WTC11 (cell line): ENCODE measurements at regions not wholly inside any gene's neighbourhood (a gene's known extent, or its start where the extent isn't known, plus 50 kb on each side); places are given as distances from the start of the nearest gene placed in this dataset.

Experiments
- ATAC-seq: fragments of 200-7000 bp; cut with Tn5 transposase; 2 replicates; pipeline ENCODE4 v1.10.0; 2021; ENCODE audit warnings: mild to moderate bottlenecking, moderate library complexity
- CTCF ChIA-PET: fragments of 300-600 bp; sonication (Branson Sonifier 250); formaldehyde crosslinking; loops from one replicate; lab custom pipeline; 2021; ENCODE audit warnings: antibody characterized with exemption; lab: Charles Lee
- POLR2A ChIA-PET: fragments of 350-600 bp; sonication (Branson Sonifier 250); formaldehyde crosslinking; loops from one replicate; lab custom pipeline; 2021; ENCODE audit warnings: antibody characterized with exemption; lab: Charles Lee
- DNase-seq: peaks from one replicate; pipeline ENCODE4 v3.0.0; 2021; ENCODE audit warnings: low spot score
- H3K27ac Mint-ChIP-seq: 2 replicates; pipeline ENCODE4 v1.8.0; 2021; ENCODE audit warnings: mixed read lengths
- H3K27me3 Mint-ChIP-seq: 2 replicates; pipeline ENCODE4 v1.8.0; 2021; ENCODE audit warnings: low read depth, mild to moderate bottlenecking, moderate library complexity, mixed read lengths
- H3K36me3 Mint-ChIP-seq: 2 replicates; pipeline ENCODE4 v1.8.0; 2021; ENCODE audit warnings: mixed read lengths
- H3K4me1 Mint-ChIP-seq: 2 replicates; pipeline ENCODE4 v1.8.0; 2022; ENCODE audit warnings: mixed read lengths
- H3K4me3 Mint-ChIP-seq: 2 replicates; pipeline ENCODE4 v1.8.0; 2021; ENCODE audit warnings: mild to moderate bottlenecking, moderate library complexity, mixed read lengths
- H3K9me3 Mint-ChIP-seq: 2 replicates; pipeline ENCODE4 v1.8.0; 2021; ENCODE audit warnings: mixed read lengths
- CTCF ChIP-seq: fragments of 200-600 bp; IDR thresholded peaks from 2 replicates; pipeline ENCODE4 v1.8.0; 2022; ENCODE audit warnings: antibody characterized with exemption
- HMGA2 ChIP-seq: fragments of 250-450 bp; sonication (Bioruptor Pico); IDR thresholded peaks from 2 replicates; pipeline ENCODE4 v1.4.0; 2021; ENCODE audit warnings: mild to moderate bottlenecking, moderate library complexity
- JAZF1 ChIP-seq: fragments of 250-450 bp; sonication (Bioruptor Pico); IDR thresholded peaks from 2 replicates; pipeline ENCODE4 v1.9.0; 2021; ENCODE audit warnings: moderate library complexity, mild to moderate bottlenecking, inconsistent platforms
- PREB ChIP-seq: sonication (generic); formaldehyde crosslinking; IDR thresholded peaks from 2 replicates; pipeline ENCODE4 v1.8.1; 2022; ENCODE audit warnings: mild to moderate bottlenecking, missing genetic modification reagents, moderate library complexity, borderline replicate concordance
- RORB ChIP-seq: fragments of 250-450 bp; sonication (Bioruptor Pico); IDR thresholded peaks from 2 replicates; pipeline ENCODE4 v1.9.0; 2021; ENCODE audit warnings: mild to moderate bottlenecking
- TCF7 ChIP-seq: sonication (generic); formaldehyde crosslinking; IDR thresholded peaks from 2 replicates; pipeline ENCODE4 v1.8.0; 2022; ENCODE audit warnings: mild to moderate bottlenecking, low read depth, missing genetic modification reagents, moderate library complexity
- TEAD4 ChIP-seq: sonication (generic); formaldehyde crosslinking; IDR thresholded peaks from 2 replicates; pipeline ENCODE4 v1.8.0; 2022; ENCODE audit warnings: mild to moderate bottlenecking, missing genetic modification reagents
- TP53 ChIP-seq: sonication (generic); formaldehyde crosslinking; IDR thresholded peaks from 2 replicates; pipeline ENCODE4 v1.8.1; 2023; ENCODE audit warnings: mild to moderate bottlenecking, missing genetic modification reagents
- USF1 ChIP-seq: sonication (generic); formaldehyde crosslinking; IDR thresholded peaks from 2 replicates; pipeline ENCODE4 v1.8.0; 2022; ENCODE audit warnings: mild to moderate bottlenecking, missing genetic modification reagents
- ZNF232 ChIP-seq: sonication (generic); formaldehyde crosslinking; IDR thresholded peaks from 2 replicates; pipeline ENCODE4 v1.8.0; 2022; ENCODE audit warnings: mild to moderate bottlenecking, missing genetic modification reagents
- TF ChIP-seq, protein P1 (sequence below): sonication (generic); formaldehyde crosslinking; IDR thresholded peaks from 2 replicates; pipeline ENCODE4 v1.8.1; 2023; ENCODE audit warnings: mild to moderate bottlenecking, moderate library complexity, missing genetic modification reagents
- TF ChIP-seq, protein P2 (sequence below): sonication (generic); formaldehyde crosslinking; IDR thresholded peaks from 2 replicates; pipeline ENCODE4 v1.8.0; 2022; ENCODE audit warnings: mild to moderate bottlenecking, missing genetic modification reagents
- TF ChIP-seq, protein P3 (sequence below): fragments of 250-450 bp; sonication (Bioruptor Pico); conservative IDR thresholded peaks from 2 replicates; pipeline ENCODE4 v1.9.0; 2021; ENCODE audit warnings: mild to moderate bottlenecking
- TF ChIP-seq, protein P4 (sequence below): fragments of 250-450 bp; sonication (Bioruptor Pico); IDR thresholded peaks from 2 replicates; pipeline ENCODE4 v1.9.0; 2021; ENCODE audit warnings: mild to moderate bottlenecking

GRCh38 chr4:28001698-28002097 is 1141.1 kb downstream of the STIM2 start:
- H3K27me3 Mint-ChIP-seq: no peaks in the 10 kb centered on the region
- no peaks in the 10 kb centered on the region for H3K4me1 Mint-ChIP-seq
- TF ChIP-seq USF1 (CRISPR knock-in tag) (no peak), RORB (CRISPR knock-in tag) (no peak), CTCF (peak; percentile 31; the same call in 1 of the 2 replicates)
- ChIA-PET POLR2A (no interaction called here), CTCF (interaction anchor here (1.0 to 1.1 kb wide), 5 partner anchors 9 to 220 kb away, joined by 3 to 6 read pairs (median 3); no protein-coding TSS in a partner anchor)
- H3K27ac Mint-ChIP-seq: no peak overlapping the region
- H3K9me3 Mint-ChIP-seq: no peaks in the 10 kb centered on the region; the same call in 1 of the 2 replicates
- no peaks in the 10 kb centered on the region for H3K36me3 Mint-ChIP-seq
- DNase-seq (peak; percentile 21), ATAC-seq (peak; percentile 80)
- no peak overlapping the region for H3K4me3 Mint-ChIP-seq

- ChIA-PET CTCF (no interaction called here), POLR2A (no interaction called here)
- Mint-ChIP-seq H3K4me1 (no peaks in the 10 kb centered on the region), H3K36me3 (no peaks in the 10 kb centered on the region), H3K27me3 (no peaks in the 10 kb centered on the region), H3K27ac (no peak overlapping the region), H3K4me3 (no peak overlapping the region), H3K9me3 (no peaks in the 10 kb centered on the region; the same call in 1 of the 2 replicates)
- ATAC-seq (no peak), DNase-seq (no peak)
- TF ChIP-seq PREB (no peak), HMGA2 (CRISPR knock-in tag) (no peak), JAZF1 (CRISPR knock-in tag) (no peak), USF1 (CRISPR knock-in tag) (no peak), ZNF232 (CRISPR knock-in tag) (no peak), TEAD4 (CRISPR knock-in tag) (no peak), TCF7 (CRISPR knock-in tag) (no peak), TP53 (no peak)
- TF ChIP-seq, protein P1, sequence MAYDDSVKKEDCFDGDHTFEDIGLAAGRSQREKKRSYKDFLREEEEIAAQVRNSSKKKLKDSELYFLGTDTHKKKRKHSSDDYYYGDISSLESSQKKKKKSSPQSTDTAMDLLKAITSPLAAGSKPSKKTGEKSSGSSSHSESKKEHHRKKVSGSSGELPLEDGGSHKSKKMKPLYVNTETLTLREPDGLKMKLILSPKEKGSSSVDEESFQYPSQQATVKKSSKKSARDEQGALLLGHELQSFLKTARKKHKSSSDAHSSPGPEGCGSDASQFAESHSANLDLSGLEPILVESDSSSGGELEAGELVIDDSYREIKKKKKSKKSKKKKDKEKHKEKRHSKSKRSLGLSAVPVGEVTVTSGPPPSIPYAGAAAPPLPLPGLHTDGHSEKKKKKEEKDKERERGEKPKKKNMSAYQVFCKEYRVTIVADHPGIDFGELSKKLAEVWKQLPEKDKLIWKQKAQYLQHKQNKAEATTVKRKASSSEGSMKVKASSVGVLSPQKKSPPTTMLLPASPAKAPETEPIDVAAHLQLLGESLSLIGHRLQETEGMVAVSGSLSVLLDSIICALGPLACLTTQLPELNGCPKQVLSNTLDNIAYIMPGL (CRISPR knock-in tag): no peak
- TF ChIP-seq, protein P2, sequence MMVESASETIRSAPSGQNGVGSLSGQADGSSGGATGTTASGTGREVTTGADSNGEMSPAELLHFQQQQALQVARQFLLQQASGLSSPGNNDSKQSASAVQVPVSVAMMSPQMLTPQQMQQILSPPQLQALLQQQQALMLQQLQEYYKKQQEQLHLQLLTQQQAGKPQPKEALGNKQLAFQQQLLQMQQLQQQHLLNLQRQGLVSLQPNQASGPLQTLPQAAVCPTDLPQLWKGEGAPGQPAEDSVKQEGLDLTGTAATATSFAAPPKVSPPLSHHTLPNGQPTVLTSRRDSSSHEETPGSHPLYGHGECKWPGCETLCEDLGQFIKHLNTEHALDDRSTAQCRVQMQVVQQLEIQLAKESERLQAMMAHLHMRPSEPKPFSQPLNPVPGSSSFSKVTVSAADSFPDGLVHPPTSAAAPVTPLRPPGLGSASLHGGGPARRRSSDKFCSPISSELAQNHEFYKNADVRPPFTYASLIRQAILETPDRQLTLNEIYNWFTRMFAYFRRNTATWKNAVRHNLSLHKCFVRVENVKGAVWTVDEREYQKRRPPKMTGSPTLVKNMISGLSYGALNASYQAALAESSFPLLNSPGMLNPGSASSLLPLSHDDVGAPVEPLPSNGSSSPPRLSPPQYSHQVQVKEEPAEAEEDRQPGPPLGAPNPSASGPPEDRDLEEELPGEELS (CRISPR knock-in tag): no peak
- TF ChIP-seq, protein P3, sequence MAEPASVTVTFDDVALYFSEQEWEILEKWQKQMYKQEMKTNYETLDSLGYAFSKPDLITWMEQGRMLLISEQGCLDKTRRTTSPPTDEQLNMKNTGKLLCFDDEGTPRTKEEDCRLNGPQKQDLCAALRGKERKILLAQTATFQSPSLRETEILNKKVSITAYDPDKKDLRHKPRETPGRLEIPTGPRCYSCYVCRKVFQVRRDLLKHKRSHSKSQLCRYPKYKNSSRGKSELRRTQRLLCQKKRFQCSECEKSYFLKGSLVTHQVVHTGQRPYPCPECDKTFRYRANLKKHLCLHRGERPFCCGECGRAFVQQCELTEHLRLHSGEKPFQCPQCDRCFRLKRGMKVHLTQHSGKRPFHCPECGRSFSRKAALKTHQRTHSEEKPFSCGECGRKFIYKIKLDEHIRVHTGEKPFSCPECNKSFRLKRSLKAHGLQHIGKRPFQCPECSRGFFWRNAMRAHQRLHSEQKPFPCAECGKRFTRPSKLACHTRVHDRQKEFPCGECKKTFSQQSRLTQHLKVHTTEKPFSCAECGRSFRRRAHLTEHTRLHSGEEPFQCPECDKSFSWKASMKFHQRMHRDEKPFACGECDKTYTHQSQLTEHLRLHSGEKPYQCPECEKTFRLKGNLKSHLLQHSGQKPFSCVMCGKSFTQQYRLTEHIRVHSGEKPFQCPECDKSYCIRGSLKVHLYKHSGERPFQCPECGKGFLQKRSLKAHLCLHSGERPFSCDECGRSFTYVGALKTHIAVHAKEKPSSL (CRISPR knock-in tag): no peak
- TF ChIP-seq, protein P4, sequence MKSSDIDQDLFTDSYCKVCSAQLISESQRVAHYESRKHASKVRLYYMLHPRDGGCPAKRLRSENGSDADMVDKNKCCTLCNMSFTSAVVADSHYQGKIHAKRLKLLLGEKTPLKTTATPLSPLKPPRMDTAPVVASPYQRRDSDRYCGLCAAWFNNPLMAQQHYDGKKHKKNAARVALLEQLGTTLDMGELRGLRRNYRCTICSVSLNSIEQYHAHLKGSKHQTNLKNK (CRISPR knock-in tag): no peak
Observed at GRCh38 chr4:28004520-28004919, 1143.9 kb downstream of the STIM2 start.
